Upper lobe of left lung (tissue), 4 donors: ENCODE measurements at regions not wholly inside any gene's neighbourhood (a gene's known extent, or its start where the extent isn't known, plus 50 kb on each side); places are given as distances from the start of the nearest gene placed in this dataset.
"Not testable (repeated sequence)": the region's sequence is repeated elsewhere in the genome, so short reads cannot be mapped to it uniquely, and the experiment has no call there.

ENCODE experiments used
- POLR2A ChIP-seq, 4 donors: fragments of 450-650 bp; IDR thresholded peaks; one replicate each; pipeline ENCODE4 v1.5.1; 2016 to 2017; ENCODE audit warnings: antibody characterized with exemption in 4 of 4, mild to moderate bottlenecking in 2 of 4
- TF ChIP-seq, protein P1 (sequence below), 6 experiments: fragments of 450-650 bp in 4 of 6; fragments of 200-600 bp in 2 of 6; sonication (generic) in 2 of 6; IDR thresholded peaks; one replicate each; pipeline ENCODE4 v1.5.1; 2016 to 2019; ENCODE audit warnings: antibody characterized with exemption in 6 of 6

DNA sequence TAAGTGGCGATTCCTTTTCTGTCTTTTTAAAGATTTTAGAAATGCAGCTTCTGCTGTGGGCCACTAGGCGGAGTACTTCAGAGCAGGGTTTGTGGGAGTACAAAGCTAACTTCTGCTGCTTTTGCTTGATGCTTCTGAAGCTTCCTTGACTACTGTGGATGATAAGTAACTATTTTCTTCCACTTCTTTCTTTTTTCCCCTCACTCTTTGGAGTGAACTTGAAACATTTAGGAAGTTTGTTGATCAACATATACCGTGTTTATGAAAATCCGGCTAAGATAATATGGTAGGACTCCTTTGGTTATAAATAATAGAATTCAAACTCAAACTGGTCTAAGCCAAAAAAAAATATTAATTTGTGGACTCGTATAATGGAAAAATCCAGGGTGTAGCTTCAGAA, 1403.6 kb downstream of the FOXD4L5 start:
- TF ChIP-seq POLR2A (IDR thresholded peaks at IDR 0.05) = not testable (repeated sequence)
- TF ChIP-seq, protein P1, sequence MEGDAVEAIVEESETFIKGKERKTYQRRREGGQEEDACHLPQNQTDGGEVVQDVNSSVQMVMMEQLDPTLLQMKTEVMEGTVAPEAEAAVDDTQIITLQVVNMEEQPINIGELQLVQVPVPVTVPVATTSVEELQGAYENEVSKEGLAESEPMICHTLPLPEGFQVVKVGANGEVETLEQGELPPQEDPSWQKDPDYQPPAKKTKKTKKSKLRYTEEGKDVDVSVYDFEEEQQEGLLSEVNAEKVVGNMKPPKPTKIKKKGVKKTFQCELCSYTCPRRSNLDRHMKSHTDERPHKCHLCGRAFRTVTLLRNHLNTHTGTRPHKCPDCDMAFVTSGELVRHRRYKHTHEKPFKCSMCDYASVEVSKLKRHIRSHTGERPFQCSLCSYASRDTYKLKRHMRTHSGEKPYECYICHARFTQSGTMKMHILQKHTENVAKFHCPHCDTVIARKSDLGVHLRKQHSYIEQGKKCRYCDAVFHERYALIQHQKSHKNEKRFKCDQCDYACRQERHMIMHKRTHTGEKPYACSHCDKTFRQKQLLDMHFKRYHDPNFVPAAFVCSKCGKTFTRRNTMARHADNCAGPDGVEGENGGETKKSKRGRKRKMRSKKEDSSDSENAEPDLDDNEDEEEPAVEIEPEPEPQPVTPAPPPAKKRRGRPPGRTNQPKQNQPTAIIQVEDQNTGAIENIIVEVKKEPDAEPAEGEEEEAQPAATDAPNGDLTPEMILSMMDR (IDR thresholded peaks at IDR 0.05) = not testable (repeated sequence)
